GM12875 (cell line): ENCODE measurements at regions not wholly inside any gene's neighbourhood (a gene's known extent, or its start where the extent isn't known, plus 50 kb on each side); places are given as distances from the start of the nearest gene placed in this dataset.
"Not testable (repeated sequence)": the region's sequence is repeated elsewhere in the genome, so short reads cannot be mapped to it uniquely, and the experiment has no call there.

Experiments used
- H3K4me3 ChIP-seq: one replicate; pipeline ENCODE4 v1.5.1; 2011; ENCODE audit warnings: low read depth, low read length, control low read depth
- CTCF ChIP-seq: IDR thresholded peaks from 2 replicates; pipeline ENCODE4 v1.5.1; 2011; ENCODE audit warnings: low read depth, mild to moderate bottlenecking, control low read depth, inconsistent platforms, low read length, moderate library complexity, borderline replicate concordance; ENCODE audit not compliant: insufficient read depth

DNA sequence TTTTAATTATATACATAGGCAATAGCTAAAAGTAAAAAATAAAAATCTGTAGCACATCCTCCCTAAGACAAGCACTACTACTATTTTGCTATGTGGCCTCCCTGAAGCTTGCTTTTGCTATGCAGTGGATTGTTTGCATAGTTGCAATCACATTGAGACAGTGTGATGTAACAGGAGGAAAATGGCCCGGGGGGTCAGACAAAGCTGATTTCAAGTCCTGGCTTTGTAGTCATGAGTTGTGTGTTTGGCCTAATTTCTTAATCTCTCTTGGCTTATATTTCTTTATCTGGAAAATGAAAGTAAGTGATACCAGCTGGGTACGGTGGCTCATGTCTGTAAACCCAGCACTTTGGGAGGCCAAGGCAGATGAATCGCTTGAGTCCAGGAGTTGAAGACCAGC lies 166.6 kb downstream of the LHFPL1 start:
- no peak for TF ChIP-seq CTCF
- H3K4me3 ChIP-seq, result no peak overlapping the region

GRCh38 chrX:112512509-112512908 lies 167.2 kb downstream of the LHFPL1 start:
- no peak overlapping the region for H3K4me3 ChIP-seq
- TF ChIP-seq CTCF, result no peak

DNA sequence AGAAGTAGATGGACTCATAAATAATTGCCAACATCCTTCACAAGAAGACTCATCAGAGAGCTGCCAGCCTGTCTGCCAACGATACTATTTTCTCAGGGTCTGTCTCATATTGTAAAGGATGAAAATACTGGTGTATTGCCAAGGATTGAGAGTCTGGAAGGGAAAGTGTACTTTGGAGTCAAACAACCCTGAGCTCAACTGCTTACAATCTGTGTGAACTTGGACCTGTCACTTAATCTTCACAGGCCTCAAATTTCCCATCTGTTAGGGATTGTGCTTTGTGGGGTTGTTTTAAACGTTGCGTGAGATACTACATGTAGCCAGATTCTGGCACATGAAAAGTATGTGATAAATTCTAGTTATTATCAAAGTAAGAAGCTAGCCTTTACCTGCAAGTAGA lies 169.1 kb downstream of the LHFPL1 start:
- no peak for TF ChIP-seq CTCF
- H3K4me3 ChIP-seq, result no peak overlapping the region

DNA sequence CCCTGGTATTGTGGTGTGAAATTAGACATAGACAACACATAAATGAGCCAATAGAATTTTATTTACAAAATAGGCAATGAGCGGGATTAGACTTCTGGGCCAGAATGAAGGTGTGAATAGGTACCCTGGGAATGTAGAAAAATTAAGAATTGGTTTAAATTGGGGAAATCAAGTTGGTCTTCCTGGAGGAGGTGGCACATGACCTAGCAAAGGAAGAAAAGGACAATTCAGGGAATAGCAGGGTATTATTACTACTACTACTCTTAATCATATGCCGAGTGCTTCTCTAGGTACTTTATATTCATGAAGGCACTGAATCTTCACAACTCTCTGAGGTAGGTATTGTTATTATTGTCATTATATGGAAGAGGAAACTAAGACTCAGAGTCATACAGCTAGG lies 202.1 kb downstream of the LHFPL1 start:
- H3K4me3 ChIP-seq, result no peak overlapping the region

DNA sequence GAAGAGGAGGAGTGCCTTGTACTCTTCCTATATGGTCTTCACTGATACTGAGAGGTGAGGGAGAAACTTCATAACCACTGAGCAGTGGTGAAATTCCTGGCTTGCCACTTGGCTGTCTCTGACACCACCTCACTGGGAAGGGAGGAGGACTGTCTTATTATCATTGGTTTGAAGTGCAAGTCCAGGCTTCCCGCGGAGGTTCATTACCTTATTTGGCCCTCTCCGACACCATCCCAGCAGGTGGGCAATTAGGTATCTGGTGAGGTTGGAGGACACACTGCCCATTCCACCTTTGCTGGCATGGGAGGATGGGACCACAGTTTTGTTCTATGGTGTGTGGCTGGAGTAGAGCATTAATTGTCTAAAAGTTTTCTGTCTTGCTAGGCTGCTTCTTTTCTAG lies 206.1 kb downstream of the LHFPL1 start:
- H3K4me3 ChIP-seq, result no peak overlapping the region
- no peak for TF ChIP-seq CTCF

More for the DNA sequence above, 202.1 kb downstream of the LHFPL1 start:
- TF ChIP-seq CTCF, result no peak

- no peak overlapping the region for H3K4me3 ChIP-seq
- no peak for TF ChIP-seq CTCF
Measured at GRCh38 chrX:112470551-112470950, 209.2 kb downstream of the LHFPL1 start.

DNA sequence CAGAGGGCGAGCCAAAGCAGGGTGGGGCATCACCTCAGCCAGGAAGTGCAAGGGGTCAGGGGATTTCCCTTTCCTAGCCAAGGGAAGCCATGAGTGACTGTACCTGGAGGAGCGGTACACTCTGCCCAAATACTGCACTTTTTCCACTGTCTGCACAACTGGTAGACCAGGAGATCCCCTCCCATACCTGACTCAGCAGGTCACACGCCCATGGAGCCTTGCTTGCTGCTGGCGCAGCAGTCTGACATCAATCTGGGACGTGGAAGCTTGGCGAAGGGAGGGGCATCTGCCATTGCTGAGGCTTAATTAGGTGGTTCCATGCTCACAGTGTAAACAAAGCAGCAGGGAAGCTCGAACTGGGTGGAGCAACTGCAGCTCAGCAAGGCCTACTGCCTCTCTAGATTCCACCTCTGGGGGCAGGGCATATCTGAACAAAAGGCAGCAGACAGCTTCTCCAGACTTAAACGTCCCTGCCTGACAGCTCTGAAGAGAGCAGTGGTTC lies 217.7 kb downstream of the LHFPL1 start:
- not testable (repeated sequence) for H3K4me3 ChIP-seq

- TF ChIP-seq CTCF, result no peak
- no peak overlapping the region for H3K4me3 ChIP-seq
Measured at GRCh38 chrX:112457788-112458187, 221.9 kb downstream of the LHFPL1 start.
